SK-N-SH treated with all-trans-retinoic acid at 6 μM for 48 hours (cell line): ENCODE measurements at regions not wholly inside any gene's neighbourhood (a gene's known extent, or its start where the extent isn't known, plus 50 kb on each side); places are given as distances from the start of the nearest gene placed in this dataset.

Experiments used
- ARNTL ChIP-seq: fragments of 450-650 bp; formaldehyde crosslinking; IDR thresholded peaks from 2 replicates; pipeline ENCODE4 v1.5.0; 2020; ENCODE audit warnings: low read depth, mild to moderate bottlenecking, moderate library complexity, borderline replicate concordance
- ZNF565 ChIP-seq: fragments of 450-650 bp; formaldehyde crosslinking; conservative IDR thresholded peaks from 2 replicates; pipeline ENCODE4 v1.5.0; 2020; ENCODE audit warnings: low read depth, mild to moderate bottlenecking, moderate library complexity

- TF ChIP-seq ZNF565 (CRISPR knock-in tag), result no peak
- no peak for TF ChIP-seq ARNTL (CRISPR knock-in tag)
Observed at GRCh38 chr2:83224591-83225200, 1234.4 kb downstream of the SUCLG1 start.
